K562 (cell line): ENCODE measurements at regions not wholly inside any gene's neighbourhood (a gene's known extent, or its start where the extent isn't known, plus 50 kb on each side); places are given as distances from the start of the nearest gene placed in this dataset.

Experiments
- ATAC-seq: fragments of 200-7000 bp; cut with Tn5 transposase; 3 replicates; pipeline ENCODE4 v1.9.1; 2020; ENCODE audit warnings: moderate library complexity
- BruUV-seq: library from RNA; stranded (reverse); fragments of 400-500 nt; replicated peaks from 2 replicates; lab custom pipeline; 2021; lab: Mats Ljungman, UMichigan
- CTCF ChIA-PET: fragments of 300-600 bp; formaldehyde crosslinking; extraction: SDS; loops from one replicate; lab custom pipeline; 2021; ENCODE audit warnings: low intra/inter-chr PET ratio; lab: Yijun Ruan, JAX
- POLR2A ChIA-PET: fragments of 300-600, 350-650 bp; sonication (Branson Sonifier 250); formaldehyde crosslinking; extraction: SDS; loops from one replicate; lab custom pipeline; 2021; ENCODE audit warnings: antibody characterized with exemption, inconsistent platforms; lab: Yijun Ruan, JAX
- DNase-seq, 4 experiments: peaks; one replicate each; pipeline versions ENCODE4 v3.0.0 to v3.0.0-alpha.2; 2011 to 2018; ENCODE audit warnings: low spot score in 3 of 4, mixed read lengths in 3 of 4; ENCODE audit errors: extremely low read depth in 1 of 4
- FAIRE-seq: peaks from 2 replicates; lab custom pipeline; 2011; peaks lifted over from hg19 to GRCh38; lab: Jason Lieb, UNC
- H2AFZ ChIP-seq: 2 replicates; pipeline ENCODE4 v1.6.0; 2011; ENCODE audit warnings: low read depth, low read length, control low read depth, inconsistent platforms
- H3K27ac ChIP-seq: fragments of 200-600 bp; 3 replicates; pipeline ENCODE4 v1.8.0; 2011; ENCODE audit warnings: low read depth, mild to moderate bottlenecking, control low read depth, inconsistent platforms, low read length, moderate library complexity, mixed read lengths; ENCODE audit errors: extremely low read depth
- H3K27me3 ChIP-seq, 2 experiments: fragments of 300-600 bp in 1 of 2; 2 replicates in 1 of 2; 3 replicates in 1 of 2; pipeline versions ENCODE4 v1.6.0 to v1.8.0; 2011; ENCODE audit warnings: inconsistent platforms in 2 of 2, low read length in 2 of 2, mild to moderate bottlenecking in 1 of 2, mixed read lengths in 1 of 2, moderate library complexity in 1 of 2; ENCODE audit not compliant: control insufficient read depth in 2 of 2, insufficient read depth in 2 of 2
- H3K36me3 ChIP-seq: fragments of 300-600 bp; 3 replicates; pipeline ENCODE4 v1.8.0; 2011; ENCODE audit warnings: mild to moderate bottlenecking, low read length, inconsistent platforms; ENCODE audit not compliant: control insufficient read depth, insufficient read depth
- H3K4me1 ChIP-seq, 2 experiments: fragments of 200-600 bp in 1 of 2; replicated peaks in 1 of 2; 2 replicates in 1 of 2; 3 replicates in 1 of 2; pipeline versions ENCODE4 v1.5.1 to v1.8.0; 2011; ENCODE audit warnings: inconsistent platforms in 2 of 2, low read length in 2 of 2, mild to moderate bottlenecking in 1 of 2, mixed read lengths in 1 of 2, moderate library complexity in 1 of 2; ENCODE audit not compliant: control insufficient read depth in 2 of 2, insufficient read depth in 2 of 2
- H3K4me2 ChIP-seq: 2 replicates; pipeline ENCODE4 v1.6.1; 2011; ENCODE audit warnings: low read length, control low read depth, inconsistent platforms, mixed read lengths; ENCODE audit not compliant: insufficient read depth
- H3K4me3 ChIP-seq: fragments of 200-600 bp; sonication (generic), shearing (Covaris generic); 2 replicates; pipeline ENCODE4 v1.5.1; 2016; ENCODE audit warnings: control low read depth, inconsistent platforms
- H3K79me2 ChIP-seq: fragments of 200-600 bp; 3 replicates; pipeline ENCODE4 v1.8.0; 2011; ENCODE audit warnings: low read length, inconsistent platforms; ENCODE audit not compliant: control insufficient read depth, insufficient read depth
- H3K9ac ChIP-seq, 2 experiments: 2 replicates each; pipeline versions ENCODE4 v1.6.0 to v1.6.1; 2011; ENCODE audit warnings: low read depth in 2 of 2, low read length in 2 of 2, control low read depth in 1 of 2, inconsistent platforms in 1 of 2, mild to moderate bottlenecking in 1 of 2, mixed read lengths in 1 of 2; ENCODE audit not compliant: insufficient read depth in 1 of 2
- H3K9me1 ChIP-seq: one replicate; pipeline ENCODE4 v1.6.0; 2011; ENCODE audit warnings: inconsistent platforms, mild to moderate bottlenecking, low read length, moderate library complexity; ENCODE audit not compliant: control insufficient read depth, insufficient read depth
- H3K9me3 ChIP-seq: replicated peaks from 2 replicates; pipeline ENCODE4 v1.5.1; 2011; ENCODE audit warnings: low read depth, low read length, inconsistent platforms; ENCODE audit not compliant: control insufficient read depth, insufficient read depth
- H4K20me1 ChIP-seq: replicated peaks from 2 replicates; pipeline ENCODE4 v1.6.1; 2011; ENCODE audit warnings: low read length, inconsistent platforms, mixed read lengths; ENCODE audit not compliant: control insufficient read depth, insufficient read depth
- GTF2F1 ChIP-seq: IDR thresholded peaks from 2 replicates; pipeline ENCODE4 v1.6.1; 2011; ENCODE audit warnings: low read depth, low read length, improper control_type of control experiment
- KAT7 ChIP-seq: sonication (generic); formaldehyde crosslinking; IDR thresholded peaks from 2 replicates; pipeline ENCODE4 v1.8.0; 2022; ENCODE audit warnings: missing genetic modification reagents, mild to moderate bottlenecking, borderline replicate concordance
- PHTF2 ChIP-seq: fragments of 250-450 bp; sonication (Bioruptor Pico); IDR thresholded peaks from 2 replicates; pipeline ENCODE4 v1.5.0; 2021; ENCODE audit warnings: mild to moderate bottlenecking
- PRDM10 ChIP-seq: fragments of 450-650 bp; IDR thresholded peaks from 2 replicates; pipeline ENCODE4 v1.6.1; 2018; ENCODE audit not compliant: partially characterized antibody
- RB1 ChIP-seq: fragments of 450-650 bp; IDR thresholded peaks from 2 replicates; pipeline ENCODE4 v1.6.1; 2017; ENCODE audit warnings: low read depth, mild to moderate bottlenecking
- SAFB2 ChIP-seq: fragments of 200-400 bp; formaldehyde crosslinking; IDR thresholded peaks from 2 replicates; pipeline ENCODE4 v1.6.1; 2018; ENCODE audit warnings: borderline replicate concordance, low read length, low read depth, moderate library complexity; ENCODE audit not compliant: severe bottlenecking
- SRF ChIP-seq, 2 experiments: fragments of 250-450, 450-650 bp in 1 of 2; sonication (Bioruptor Pico) in 1 of 2; sonication (generic) in 1 of 2; formaldehyde crosslinking; IDR thresholded peaks; 2 replicates each; pipeline versions ENCODE4 v1.5.0 to v1.5.1; 2020 to 2022; ENCODE audit warnings: mild to moderate bottlenecking in 1 of 2, missing genetic modification reagents in 1 of 2
- TARDBP ChIP-seq: fragments of 450-650 bp; IDR thresholded peaks from 2 replicates; pipeline ENCODE4 v1.6.1; 2016
- ZNF77 ChIP-seq: fragments of 250-450 bp; sonication (Bioruptor Pico); IDR thresholded peaks from 2 replicates; pipeline ENCODE4 v1.5.0; 2020
- WGBS: fragments of 100-300 bp; shearing (Covaris generic); methylation state at CpG from one replicate; pipeline ENCODE4 v1.1.6; 2016; ENCODE audit warnings: low coverage, mixed read lengths; ENCODE audit not compliant: insufficient coverage; ENCODE audit errors: missing lambda C conversion rate; 5-methylcytosine and 5-hydroxymethylcytosine counted together
- in situ Hi-C: fragments of 300-500 bp; cut with MboI; formaldehyde crosslinking; loops from 4 replicates; pipeline ENCODE4 v1.15.0; 2018; ENCODE audit warnings: inconsistent platforms, mixed read lengths
- intact Hi-C: fragments of 100-400 bp; cut with micrococcal nuclease; formaldehyde crosslinking; loops from 2 replicates; pipeline ENCODE4 v1.14.2; 2022

GRCh38 chr9:69963803-69964202 is 79.8 kb upstream of the MAMDC2 start:
- POLR2A ChIA-PET: interaction anchor here (0.6 kb wide), 1 partner anchor 521 kb away, joined by 3 read pairs; no protein-coding TSS in a partner anchor
- ATAC-seq (no peak), DNase-seq (no peak), FAIRE-seq (no peak)
- H3K4me2 ChIP-seq: no peak overlapping the region
- no peak for TF ChIP-seq KAT7 (CRISPR knock-in tag)
- no peak for TF ChIP-seq SRF (CRISPR knock-in tag; IDR thresholded peaks at IDR 0.05)
- TF ChIP-seq PHTF2 (CRISPR knock-in tag): no peak
- no peak for TF ChIP-seq TARDBP
- TF ChIP-seq RB1: no peak
- TF ChIP-seq SAFB2: no peak
- no peak for TF ChIP-seq ZNF77 (CRISPR knock-in tag)
- no peak for TF ChIP-seq GTF2F1
- no peak for TF ChIP-seq PRDM10
- no peaks in the 10 kb centered on the region for H3K9me1 ChIP-seq
- no peaks in the 10 kb centered on the region for H3K79me2 ChIP-seq
- CTCF ChIA-PET: no interaction called here
- H4K20me1 ChIP-seq: no peaks in the 10 kb centered on the region
- H3K27me3 ChIP-seq: no peaks in the 10 kb centered on the region
- H3K36me3 ChIP-seq: no peaks in the 10 kb centered on the region
- no peak overlapping the region for H3K27ac ChIP-seq
- no peak overlapping the region for H3K9ac ChIP-seq
- no peaks in the 10 kb centered on the region for H3K4me1 ChIP-seq
- BruUV-seq: no TSS peak
- H2AFZ ChIP-seq: no peak overlapping the region
- no peaks in the 10 kb centered on the region for H3K9me3 ChIP-seq
- intact Hi-C loops: loop anchor here (10.0 kb wide), 1 partner anchor 371 kb away; no protein-coding TSS in a partner anchor
- no peak overlapping the region for H3K4me3 ChIP-seq
- WGBS: 1% methylated on average over 9 of the region's 9 CpGs
- in situ Hi-C loops: loop anchor here (25.0 kb wide), 1 partner anchor 623 kb away; no protein-coding TSS in a partner anchor
